ENCODE measurements at regions not wholly inside any gene's neighbourhood (a gene's known extent, or its start where the extent isn't known, plus 50 kb on each side); places are given as distances from the start of the nearest gene placed in this dataset.

DNA sequence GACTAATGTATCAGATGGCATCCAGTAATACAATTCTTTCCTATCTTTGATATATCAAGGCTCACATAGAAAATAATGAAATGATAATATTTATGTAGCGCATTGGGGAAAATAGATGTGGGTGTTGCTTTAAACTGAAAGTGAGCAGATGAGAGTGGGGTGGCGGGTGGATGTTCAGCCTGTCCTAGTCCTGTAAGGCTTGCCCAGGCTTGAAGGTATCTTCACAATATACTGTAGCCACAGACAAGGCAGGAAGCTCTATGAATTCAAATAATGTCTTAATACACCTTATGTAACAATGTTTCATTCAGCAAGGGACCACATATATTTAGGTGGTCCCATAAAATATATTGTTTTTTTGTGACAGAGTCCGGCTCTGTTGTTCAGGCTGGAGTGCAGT lies 334.9 kb upstream of the NAALADL2 start:
- TF ChIP-seq, protein P1, sequence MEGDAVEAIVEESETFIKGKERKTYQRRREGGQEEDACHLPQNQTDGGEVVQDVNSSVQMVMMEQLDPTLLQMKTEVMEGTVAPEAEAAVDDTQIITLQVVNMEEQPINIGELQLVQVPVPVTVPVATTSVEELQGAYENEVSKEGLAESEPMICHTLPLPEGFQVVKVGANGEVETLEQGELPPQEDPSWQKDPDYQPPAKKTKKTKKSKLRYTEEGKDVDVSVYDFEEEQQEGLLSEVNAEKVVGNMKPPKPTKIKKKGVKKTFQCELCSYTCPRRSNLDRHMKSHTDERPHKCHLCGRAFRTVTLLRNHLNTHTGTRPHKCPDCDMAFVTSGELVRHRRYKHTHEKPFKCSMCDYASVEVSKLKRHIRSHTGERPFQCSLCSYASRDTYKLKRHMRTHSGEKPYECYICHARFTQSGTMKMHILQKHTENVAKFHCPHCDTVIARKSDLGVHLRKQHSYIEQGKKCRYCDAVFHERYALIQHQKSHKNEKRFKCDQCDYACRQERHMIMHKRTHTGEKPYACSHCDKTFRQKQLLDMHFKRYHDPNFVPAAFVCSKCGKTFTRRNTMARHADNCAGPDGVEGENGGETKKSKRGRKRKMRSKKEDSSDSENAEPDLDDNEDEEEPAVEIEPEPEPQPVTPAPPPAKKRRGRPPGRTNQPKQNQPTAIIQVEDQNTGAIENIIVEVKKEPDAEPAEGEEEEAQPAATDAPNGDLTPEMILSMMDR (IDR thresholded peaks at IDR 0.05): no peak
- TF ChIP-seq SIN3A (IDR thresholded peaks at IDR 0.05; ENCODE audit: borderline replicate concordance, insufficient read depth, low read depth, low read length): no peak
- TF ChIP-seq TCF7L2 (IDR thresholded peaks at IDR 0.05; ENCODE audit: low read depth, low read length): no peak
